Ovary (tissue), 3 donors: ENCODE measurements at regions not wholly inside any gene's neighbourhood (a gene's known extent, or its start where the extent isn't known, plus 50 kb on each side); places are given as distances from the start of the nearest gene placed in this dataset.

Experiments used
- CTCF ChIP-seq, 3 donors: fragments of 450-650 bp in 2 of 3; fragments of 200-600 bp in 1 of 3; IDR thresholded peaks; one replicate each; pipeline versions ENCODE4 v1.5.1 to v1.8.0; 2016 to 2022; ENCODE audit warnings: antibody characterized with exemption in 3 of 3, mild to moderate bottlenecking in 1 of 3
- POLR2A ChIP-seq: fragments of 450-650 bp; IDR thresholded peaks from one replicate; pipeline ENCODE4 v1.6.1; 2017; ENCODE audit warnings: antibody characterized with exemption, mild to moderate bottlenecking, moderate library complexity
- donor health status: DM: no; HTN: no; CAD: no.

GRCh38 chr11:27287205-27287604 lies 75.8 kb downstream of the CCDC34 start:
- TF ChIP-seq CTCF (IDR thresholded peaks at IDR 0.05) (no peak), POLR2A (no peak)
